ENCODE measurements at regions not wholly inside any gene's neighbourhood (a gene's known extent, or its start where the extent isn't known, plus 50 kb on each side); places are given as distances from the start of the nearest gene placed in this dataset.

GRCh38 chr10:80770239-80770638, 232.5 kb downstream of the SH2D4B start:
- CTCF ChIA-PET, result interaction anchor here (0.8 to 1.3 kb wide), 3 partner anchors 10 to 40 kb away, joined by 3 read pairs; no protein-coding TSS in a partner anchor
- DNase-seq (ENCODE audit: extremely low spot score), result no peak
- POLR2A ChIA-PET, result no interaction called here
- TF ChIP-seq CTCF (IDR thresholded peaks at IDR 0.05; ENCODE audit: control extremely low read depth, extremely low read depth, low read depth, missing control alignments), result no peak

GRCh38 chr10:80771285-80771684, 233.6 kb downstream of the SH2D4B start:
- CTCF ChIA-PET, result interaction anchor here (1.3 kb wide), 1 partner anchor 16 kb away, joined by 3 read pairs; no protein-coding TSS in a partner anchor
- no peak for TF ChIP-seq CTCF (IDR thresholded peaks at IDR 0.05; ENCODE audit: control extremely low read depth, extremely low read depth, low read depth, missing control alignments)
- no peak for DNase-seq (ENCODE audit: extremely low spot score)
- POLR2A ChIA-PET, result no interaction called here

- ChIA-PET POLR2A (no interaction called here), CTCF (interaction anchor here (1.1 kb wide), 1 partner anchor 10 kb away, joined by 3 read pairs; no protein-coding TSS in a partner anchor)
- no peak for TF ChIP-seq CTCF (IDR thresholded peaks at IDR 0.05; ENCODE audit: control extremely low read depth, extremely low read depth, low read depth, missing control alignments)
- DNase-seq (ENCODE audit: extremely low spot score), result no peak
These were observed 234.3 kb downstream of the SH2D4B start for GRCh38 chr10:80771902-80772555.

- CTCF ChIA-PET, result interaction anchor here (1.1 kb wide), 1 partner anchor 11 kb away, joined by 3 read pairs; no protein-coding TSS in a partner anchor
- POLR2A ChIA-PET, result no interaction called here
- no peak for TF ChIP-seq CTCF (IDR thresholded peaks at IDR 0.05; ENCODE audit: control extremely low read depth, extremely low read depth, low read depth, missing control alignments)
- DNase-seq (ENCODE audit: extremely low spot score), result no peak
These were observed 234.9 kb downstream of the SH2D4B start for GRCh38 chr10:80772596-80772995.

- ChIA-PET POLR2A (no interaction called here), CTCF (no interaction called here)
- TF ChIP-seq CTCF (IDR thresholded peaks at IDR 0.05; ENCODE audit: control extremely low read depth, extremely low read depth, low read depth, missing control alignments), result no peak
- DNase-seq (ENCODE audit: extremely low spot score), result no peak
These were observed 247.0 kb downstream of the SH2D4B start for GRCh38 chr10:80784695-80785094.

- ChIA-PET CTCF (interaction anchor here (1.1 kb wide), 1 partner anchor 8 kb away, joined by 3 read pairs; no protein-coding TSS in a partner anchor), POLR2A (no interaction called here)
- DNase-seq (ENCODE audit: extremely low spot score), result no peak
- no peak for TF ChIP-seq CTCF (IDR thresholded peaks at IDR 0.05; ENCODE audit: control extremely low read depth, extremely low read depth, low read depth, missing control alignments)
These were observed 248.6 kb downstream of the SH2D4B start for GRCh38 chr10:80786322-80786721.

All from GM10248 (cell line).